Islet of Langerhans (tissue), 1 donor: ENCODE measurements at regions not wholly inside any gene's neighbourhood (a gene's known extent, or its start where the extent isn't known, plus 50 kb on each side); places are given as distances from the start of the nearest gene placed in this dataset.
"Not testable (repeated sequence)": the region's sequence is repeated elsewhere in the genome, so short reads cannot be mapped to it uniquely, and the experiment has no call there.

Source experiments
- FAIRE-seq: peaks from one replicate; lab custom pipeline; 2011; peaks lifted over from hg19 to GRCh38; lab: Jason Lieb, UNC

- not testable (repeated sequence) for FAIRE-seq
Observed at GRCh38 chr2:17193433-17193890, 324.8 kb downstream of the RAD51AP2 start.

- FAIRE-seq, result no peak
Observed at GRCh38 chr2:17191223-17191622, 327.0 kb downstream of the RAD51AP2 start.

GRCh38 chr2:17190527-17190926 lies 327.7 kb downstream of the RAD51AP2 start:
- no peak for FAIRE-seq

- no peak for FAIRE-seq
Observed at GRCh38 chr2:17188721-17189120, 329.5 kb downstream of the RAD51AP2 start.

- FAIRE-seq, result no peak
Observed at GRCh38 chr2:17184512-17184911, 333.7 kb downstream of the RAD51AP2 start.

GRCh38 chr2:17182399-17182798 lies 335.8 kb downstream of the RAD51AP2 start:
- FAIRE-seq, result no peak

GRCh38 chr2:17181051-17181752 lies 337.0 kb downstream of the RAD51AP2 start:
- FAIRE-seq, result no peak

- no peak for FAIRE-seq
Observed at GRCh38 chr2:17179145-17179808, 339.0 kb downstream of the RAD51AP2 start.

- FAIRE-seq, result no peak
Observed at GRCh38 chr2:17177088-17177487, 341.2 kb downstream of the RAD51AP2 start.

- no peak for FAIRE-seq
Observed at GRCh38 chr2:17171446-17172049, 346.7 kb downstream of the RAD51AP2 start.

GRCh38 chr2:17166506-17166905 lies 351.7 kb downstream of the RAD51AP2 start:
- FAIRE-seq, result peak; percentile 95

- peak; percentile 41 for FAIRE-seq
Observed at GRCh38 chr2:17164550-17164949, 353.7 kb downstream of the RAD51AP2 start.

GRCh38 chr2:17163638-17164037 lies 354.6 kb downstream of the RAD51AP2 start:
- no peak for FAIRE-seq

- FAIRE-seq, result peak; percentile 76
Observed at GRCh38 chr2:17162713-17163112, 355.5 kb downstream of the RAD51AP2 start.

GRCh38 chr2:17160594-17160993 lies 357.6 kb downstream of the RAD51AP2 start:
- FAIRE-seq, result no peak

GRCh38 chr2:17156086-17156485 lies 362.2 kb downstream of the RAD51AP2 start:
- FAIRE-seq, result no peak

GRCh38 chr2:17149945-17150344 lies 368.3 kb downstream of the RAD51AP2 start:
- no peak for FAIRE-seq

- no peak for FAIRE-seq
Observed at GRCh38 chr2:17148407-17149145, 369.7 kb downstream of the RAD51AP2 start.

- FAIRE-seq, result no peak
Observed at GRCh38 chr2:17146358-17146757, 371.9 kb downstream of the RAD51AP2 start.

- no peak for FAIRE-seq
Observed at GRCh38 chr2:17136877-17137276, 381.4 kb downstream of the RAD51AP2 start.

GRCh38 chr2:17136231-17136630 lies 382.0 kb downstream of the RAD51AP2 start:
- no peak for FAIRE-seq

- no peak for FAIRE-seq
Observed at GRCh38 chr2:17135619-17136018, 382.6 kb downstream of the RAD51AP2 start.
